ENCODE measurements at regions not wholly inside any gene's neighbourhood (a gene's known extent, or its start where the extent isn't known, plus 50 kb on each side); places are given as distances from the start of the nearest gene placed in this dataset.

- H4K20me1 ChIP-seq (replicated peaks; ENCODE audit: control insufficient read depth, insufficient read depth, low read length), result no peaks in the 10 kb centered on the region
- H3K4me2 ChIP-seq (ENCODE audit: insufficient read depth, low read length), result no peak overlapping the region
- no peaks in the 10 kb centered on the region for H3K79me2 ChIP-seq (ENCODE audit: control insufficient read depth, insufficient read depth, low read length)
- H3K9me3 ChIP-seq (replicated peaks; ENCODE audit: control insufficient read depth, insufficient read depth, low read depth, low read length), result no peaks in the 10 kb centered on the region
- no peak for TF ChIP-seq HMGXB4 (CRISPR knock-in tag; IDR thresholded peaks at IDR 0.05)
- TF ChIP-seq ZNF57 (CRISPR knock-in tag; IDR thresholded peaks at IDR 0.05), result no peak
- TF ChIP-seq ZNF253 (CRISPR knock-in tag; conservative IDR thresholded peaks at IDR 0.05), result no peak
- no peak for TF ChIP-seq SMARCA5 (IDR thresholded peaks at IDR 0.05)
- TF ChIP-seq ZNF75A (CRISPR knock-in tag; IDR thresholded peaks at IDR 0.05), result no peak
- no peak for TF ChIP-seq SP1 (CRISPR knock-in tag; IDR thresholded peaks at IDR 0.05)
- no peak for TF ChIP-seq DDX20 (tag; IDR thresholded peaks at IDR 0.05; ENCODE audit: low read depth)
- no peak for TF ChIP-seq ZNF668 (CRISPR knock-in tag; IDR thresholded peaks at IDR 0.05)
- no peak for TF ChIP-seq CBX5 (IDR thresholded peaks at IDR 0.05; ENCODE audit: borderline replicate concordance, low read depth)
- no peak for TF ChIP-seq ILK (tag; IDR thresholded peaks at IDR 0.05; ENCODE audit: borderline replicate concordance, low read depth)
- TF ChIP-seq CTBP1 (IDR thresholded peaks at IDR 0.05; ENCODE audit: borderline replicate concordance), result no peak
- no peak for TF ChIP-seq EWSR1 (IDR thresholded peaks at IDR 0.05; ENCODE audit: borderline replicate concordance, low read depth, partially characterized antibody)
- TF ChIP-seq ATF7 (IDR thresholded peaks at IDR 0.05), result no peak
- no peak for TF ChIP-seq SREBF1 (IDR thresholded peaks at IDR 0.05; ENCODE audit: borderline replicate concordance, low read depth, low read length)
- no peak for TF ChIP-seq IRF1 (CRISPR knock-in tag; IDR thresholded peaks at IDR 0.05; ENCODE audit: borderline replicate concordance)
- 0% methylated on average over 4 of the region's 4 CpGs for WGBS (ENCODE audit: insufficient coverage, low coverage, missing lambda C conversion rate)
- no peak overlapping the region for H2AFZ ChIP-seq (ENCODE audit: low read depth, low read length)
- H3K4me1 ChIP-seq (replicated peaks in 1 of 2; ENCODE audit: control insufficient read depth in 2 of 2, insufficient read depth in 2 of 2, low read length in 2 of 2), result no peaks in the 10 kb centered on the region
- ATAC-seq (no peak), FAIRE-seq (no peak), DNase-seq (ENCODE audit: extremely low read depth in 1 of 4, low spot score in 3 of 4) (no peak)
- H3K4me3 ChIP-seq, result no peak overlapping the region
- in situ Hi-C loops (cut with MboI), result no loop called here
- ChIA-PET POLR2A (no interaction called here), CTCF (ENCODE audit: low intra/inter-chr PET ratio) (no interaction called here)
- H3K36me3 ChIP-seq (ENCODE audit: control insufficient read depth, insufficient read depth, low read length), result no peaks in the 10 kb centered on the region
- H3K9ac ChIP-seq (ENCODE audit: insufficient read depth in 1 of 2, low read depth in 2 of 2, low read length in 2 of 2), result no peak overlapping the region
- intact Hi-C loops (cut with micrococcal nuclease), result no loop called here
- H3K27me3 ChIP-seq (ENCODE audit: control insufficient read depth in 2 of 2, insufficient read depth in 2 of 2, low read length in 2 of 2), result no peaks in the 10 kb centered on the region
- no peak overlapping the region for H3K27ac ChIP-seq (ENCODE audit: extremely low read depth, low read depth, low read length)
- BruUV-seq (replicated peaks), result no TSS peak
- H3K9me1 ChIP-seq (ENCODE audit: control insufficient read depth, insufficient read depth, low read length), result no peaks in the 10 kb centered on the region
Measured at GRCh38 chr2:18836436-18836835, 247.1 kb upstream of the NT5C1B start.
